NCI-H774 (cell line): ENCODE measurements at regions not wholly inside any gene's neighbourhood (a gene's known extent, or its start where the extent isn't known, plus 50 kb on each side); places are given as distances from the start of the nearest gene placed in this dataset.

Source experiments
- DNase-seq: peaks from one replicate; lab custom pipeline; 2025; lab: John Stamatoyannopoulos, UW

- no peak for DNase-seq
These were observed 157.8 kb upstream of the CTNNB1 start for GRCh38 chr3:41041462-41041861.

GRCh38 chr3:41041899-41042298, 157.4 kb upstream of the CTNNB1 start:
- no peak for DNase-seq

GRCh38 chr3:41044523-41044922, 154.8 kb upstream of the CTNNB1 start:
- DNase-seq = no peak

GRCh38 chr3:41045491-41045890, 153.8 kb upstream of the CTNNB1 start:
- no peak for DNase-seq

GRCh38 chr3:41050144-41050543, 149.2 kb upstream of the CTNNB1 start:
- DNase-seq = no peak

GRCh38 chr3:41053220-41053619, 146.1 kb upstream of the CTNNB1 start:
- no peak for DNase-seq

GRCh38 chr3:41060106-41060505, 139.2 kb upstream of the CTNNB1 start:
- no peak for DNase-seq

- DNase-seq = no peak
These were observed 135.2 kb upstream of the CTNNB1 start for GRCh38 chr3:41064070-41064469.

- DNase-seq = no peak
These were observed 134.8 kb upstream of the CTNNB1 start for GRCh38 chr3:41064526-41064925.

GRCh38 chr3:41065340-41065739, 134.0 kb upstream of the CTNNB1 start:
- DNase-seq = no peak

- DNase-seq = no peak
These were observed 126.1 kb upstream of the CTNNB1 start for GRCh38 chr3:41073190-41073589.

GRCh38 chr3:41075975-41076374, 123.3 kb upstream of the CTNNB1 start:
- DNase-seq = no peak

- no peak for DNase-seq
These were observed 122.9 kb upstream of the CTNNB1 start for GRCh38 chr3:41076399-41076798.

GRCh38 chr3:41080141-41080540, 119.2 kb upstream of the CTNNB1 start:
- no peak for DNase-seq

- no peak for DNase-seq
These were observed 110.4 kb upstream of the CTNNB1 start for GRCh38 chr3:41088882-41089281.

- DNase-seq = no peak
These were observed 109.7 kb upstream of the CTNNB1 start for GRCh38 chr3:41089566-41089965.

- no peak for DNase-seq
These were observed 106.5 kb upstream of the CTNNB1 start for GRCh38 chr3:41092844-41093243.

- no peak for DNase-seq
These were observed 105.8 kb upstream of the CTNNB1 start for GRCh38 chr3:41093476-41093875.

- DNase-seq = no peak
These were observed 105.0 kb upstream of the CTNNB1 start for GRCh38 chr3:41094351-41094750.

GRCh38 chr3:41095702-41096101, 103.6 kb upstream of the CTNNB1 start:
- no peak for DNase-seq

- DNase-seq = no peak
These were observed 101.3 kb upstream of the CTNNB1 start for GRCh38 chr3:41097896-41098496.

GRCh38 chr3:41101231-41101630, 98.1 kb upstream of the CTNNB1 start:
- DNase-seq = no peak

GRCh38 chr3:41102053-41102556, 97.2 kb upstream of the CTNNB1 start:
- DNase-seq = no peak

GRCh38 chr3:41102750-41103149, 96.6 kb upstream of the CTNNB1 start:
- DNase-seq = no peak
